A673 (cell line): ENCODE measurements at regions not wholly inside any gene's neighbourhood (a gene's known extent, or its start where the extent isn't known, plus 50 kb on each side); places are given as distances from the start of the nearest gene placed in this dataset.

Experiments
- EZH2 ChIP-seq: fragments of 200-600 bp; sonication (generic); IDR thresholded peaks from 2 replicates; pipeline ENCODE4 v1.6.1; 2017; ENCODE audit warnings: borderline replicate concordance, low read depth, mild to moderate bottlenecking, mixed read lengths, antibody characterized with exemption, low read length; ENCODE audit not compliant: poor library complexity, severe bottlenecking
- TF ChIP-seq, protein P1 (sequence below): fragments of 300-800, 200-600 bp; sonication (generic); conservative IDR thresholded peaks from 2 replicates; pipeline ENCODE4 v1.5.1; 2017; ENCODE audit warnings: low read depth, mild to moderate bottlenecking, antibody characterized with exemption, low read length, moderate library complexity, mixed read lengths

DNA sequence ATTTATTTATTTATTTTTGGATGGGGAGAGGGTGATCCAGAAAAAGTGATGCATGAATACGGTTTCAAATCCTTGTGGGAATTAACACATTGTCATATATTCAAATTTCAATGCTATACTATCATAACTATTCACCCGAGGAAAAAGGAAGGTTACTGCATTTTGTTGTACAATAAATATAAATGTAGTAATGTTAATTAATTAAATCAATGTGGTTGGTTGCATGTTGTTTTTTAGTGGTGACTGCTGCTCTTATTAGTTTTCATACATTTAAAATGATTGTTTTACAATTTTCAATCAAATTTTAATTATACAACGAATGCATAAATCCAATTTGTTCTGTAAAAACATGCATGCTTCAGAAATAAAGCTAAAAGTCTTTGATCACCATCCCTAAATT is 180.5 kb downstream of the ZFP64 start:
- TF ChIP-seq, protein P1, sequence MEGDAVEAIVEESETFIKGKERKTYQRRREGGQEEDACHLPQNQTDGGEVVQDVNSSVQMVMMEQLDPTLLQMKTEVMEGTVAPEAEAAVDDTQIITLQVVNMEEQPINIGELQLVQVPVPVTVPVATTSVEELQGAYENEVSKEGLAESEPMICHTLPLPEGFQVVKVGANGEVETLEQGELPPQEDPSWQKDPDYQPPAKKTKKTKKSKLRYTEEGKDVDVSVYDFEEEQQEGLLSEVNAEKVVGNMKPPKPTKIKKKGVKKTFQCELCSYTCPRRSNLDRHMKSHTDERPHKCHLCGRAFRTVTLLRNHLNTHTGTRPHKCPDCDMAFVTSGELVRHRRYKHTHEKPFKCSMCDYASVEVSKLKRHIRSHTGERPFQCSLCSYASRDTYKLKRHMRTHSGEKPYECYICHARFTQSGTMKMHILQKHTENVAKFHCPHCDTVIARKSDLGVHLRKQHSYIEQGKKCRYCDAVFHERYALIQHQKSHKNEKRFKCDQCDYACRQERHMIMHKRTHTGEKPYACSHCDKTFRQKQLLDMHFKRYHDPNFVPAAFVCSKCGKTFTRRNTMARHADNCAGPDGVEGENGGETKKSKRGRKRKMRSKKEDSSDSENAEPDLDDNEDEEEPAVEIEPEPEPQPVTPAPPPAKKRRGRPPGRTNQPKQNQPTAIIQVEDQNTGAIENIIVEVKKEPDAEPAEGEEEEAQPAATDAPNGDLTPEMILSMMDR, result no peak
- TF ChIP-seq EZH2, result no peak
